ENCODE measurements at regions not wholly inside any gene's neighbourhood (a gene's known extent, or its start where the extent isn't known, plus 50 kb on each side); places are given as distances from the start of the nearest gene placed in this dataset.

DNA sequence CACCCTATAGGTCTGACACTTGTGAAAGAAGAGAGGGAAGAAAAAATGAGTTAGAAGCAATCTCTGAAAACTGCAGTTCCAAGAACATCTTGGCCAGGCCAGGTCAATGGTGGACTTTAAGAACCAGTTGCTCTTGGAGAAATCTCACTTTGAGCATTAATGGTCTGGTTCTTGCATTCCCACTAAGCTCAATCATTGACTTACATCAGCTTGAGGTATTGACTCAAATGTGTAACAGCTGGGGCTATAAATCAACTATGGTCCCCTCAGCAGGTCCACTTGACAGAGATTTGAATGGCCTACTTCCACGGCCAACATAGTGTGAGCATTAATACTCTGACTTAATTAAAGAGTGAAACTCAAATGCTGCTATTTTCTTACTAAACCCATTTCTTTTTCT is 357.8 kb upstream of the RGMB start:
- Mint-ChIP-seq H3K9me3 (no peaks in the 10 kb centered on the region), H3K36me3 (no peaks in the 10 kb centered on the region), H3K27ac (no peak overlapping the region), H3K27me3 (ENCODE audit: low read depth) (no peaks in the 10 kb centered on the region), H3K4me3 (no peak overlapping the region), H3K4me1 (no peaks in the 10 kb centered on the region)
- no peak for DNase-seq (ENCODE audit: low spot score in 2 of 2, unreplicated experiment in 2 of 2)
- TF ChIP-seq CTCF (IDR thresholded peaks at IDR 0.05; ENCODE audit: unreplicated experiment) = no peak

GRCh38 chr5:98416541-98416940 is 356.9 kb upstream of the RGMB start:
- Mint-ChIP-seq H3K4me1 (no peaks in the 10 kb centered on the region), H3K4me3 (no peak overlapping the region), H3K27ac (no peak overlapping the region), H3K27me3 (ENCODE audit: low read depth) (no peaks in the 10 kb centered on the region), H3K36me3 (no peaks in the 10 kb centered on the region), H3K9me3 (no peaks in the 10 kb centered on the region)
- TF ChIP-seq CTCF (IDR thresholded peaks at IDR 0.05; ENCODE audit: unreplicated experiment) = no peak
- no peak for DNase-seq (ENCODE audit: low spot score in 2 of 2, unreplicated experiment in 2 of 2)

DNA sequence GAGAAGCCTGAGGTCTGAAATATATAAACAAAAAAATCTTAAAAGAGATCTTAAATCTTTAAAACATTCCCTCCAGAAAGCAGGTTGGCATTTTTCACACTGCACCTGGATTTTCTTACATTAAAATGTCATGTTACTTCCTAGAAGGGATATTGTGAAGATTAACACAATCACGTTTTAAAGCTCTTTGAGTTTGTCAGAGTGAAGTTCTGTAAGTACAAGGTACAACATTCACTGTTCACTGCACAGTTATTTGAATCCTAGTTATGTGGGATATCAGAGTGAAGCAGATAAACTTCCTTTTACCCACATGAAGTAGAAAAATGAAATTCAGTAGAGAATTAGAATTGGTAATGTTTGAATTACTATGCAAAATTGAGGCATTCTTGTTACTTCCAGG is 353.6 kb upstream of the RGMB start:
- H3K4me3 Mint-ChIP-seq = no peak overlapping the region
- no peaks in the 10 kb centered on the region for H3K4me1 Mint-ChIP-seq

DNA sequence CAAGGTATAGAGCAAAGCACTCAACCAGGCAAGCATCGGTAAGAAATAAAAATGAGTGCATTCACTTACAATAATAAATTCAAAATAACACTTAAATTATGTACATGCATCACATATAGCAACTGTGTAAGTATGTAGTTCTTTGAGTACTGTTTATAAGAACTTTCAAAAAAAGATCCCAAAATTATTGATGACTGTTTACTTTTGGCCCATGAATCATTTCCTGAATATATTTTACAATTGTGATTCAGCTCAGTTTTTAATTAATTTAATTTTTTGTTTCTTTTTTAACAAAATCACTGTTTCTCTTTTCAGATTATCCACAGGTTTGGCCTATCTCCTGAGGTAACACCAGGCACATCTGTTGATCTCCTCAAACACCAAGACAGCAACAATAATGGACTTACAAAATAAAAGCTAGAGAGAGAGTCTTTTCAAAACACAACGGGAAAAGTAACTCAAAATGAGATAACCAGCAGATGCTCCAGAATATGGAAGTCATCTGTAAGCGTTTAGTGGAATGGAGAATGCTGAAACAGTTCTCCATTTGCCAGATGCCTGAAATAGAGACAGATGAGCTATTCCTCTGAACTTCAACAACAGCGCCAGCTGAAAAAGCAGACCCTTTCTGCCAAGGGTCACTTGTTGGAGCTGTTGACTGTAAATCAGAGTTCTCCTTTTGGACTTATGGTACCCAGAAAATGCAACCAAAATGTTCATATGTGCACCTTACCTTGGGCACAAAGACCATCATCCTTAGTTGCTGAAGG is 348.6 kb upstream of the RGMB start:
- no peaks in the 10 kb centered on the region for H3K36me3 Mint-ChIP-seq
- H3K27ac Mint-ChIP-seq = no peak overlapping the region
- H3K4me1 Mint-ChIP-seq = no peaks in the 10 kb centered on the region
- TF ChIP-seq CTCF (IDR thresholded peaks at IDR 0.05; ENCODE audit: unreplicated experiment) = no peak
- H3K27me3 Mint-ChIP-seq (ENCODE audit: low read depth) = no peaks in the 10 kb centered on the region
- H3K9me3 Mint-ChIP-seq = no peaks in the 10 kb centered on the region
- no peak overlapping the region for H3K4me3 Mint-ChIP-seq
- no peak for DNase-seq (ENCODE audit: low spot score in 2 of 2, unreplicated experiment in 2 of 2)

More for the DNA sequence above, 353.6 kb upstream of the RGMB start:
- Mint-ChIP-seq H3K36me3 (no peaks in the 10 kb centered on the region), H3K27me3 (ENCODE audit: low read depth) (no peaks in the 10 kb centered on the region), H3K9me3 (no peaks in the 10 kb centered on the region), H3K27ac (no peak overlapping the region)
- TF ChIP-seq CTCF (IDR thresholded peaks at IDR 0.05; ENCODE audit: unreplicated experiment) = no peak
- DNase-seq (ENCODE audit: low spot score in 2 of 2, unreplicated experiment in 2 of 2) = no peak

GRCh38 chr5:98425640-98426039 is 347.8 kb upstream of the RGMB start:
- TF ChIP-seq CTCF (IDR thresholded peaks at IDR 0.05; ENCODE audit: unreplicated experiment) = no peak
- Mint-ChIP-seq H3K4me1 (no peaks in the 10 kb centered on the region), H3K27ac (no peak overlapping the region), H3K4me3 (no peak overlapping the region), H3K36me3 (no peaks in the 10 kb centered on the region), H3K9me3 (no peaks in the 10 kb centered on the region), H3K27me3 (ENCODE audit: low read depth) (no peaks in the 10 kb centered on the region)
- no peak for DNase-seq (ENCODE audit: low spot score in 2 of 2, unreplicated experiment in 2 of 2)

Measured in mesothelial cell of epicardium (in vitro differentiated cells).